Smooth muscle cell (in vitro differentiated cells): ENCODE measurements at regions not wholly inside any gene's neighbourhood (a gene's known extent, or its start where the extent isn't known, plus 50 kb on each side); places are given as distances from the start of the nearest gene placed in this dataset.
"Not testable (repeated sequence)": the region's sequence is repeated elsewhere in the genome, so short reads cannot be mapped to it uniquely, and the experiment has no call there.

ENCODE experiments used
- DNase-seq: peaks from one replicate; lab custom pipeline; 2025; ENCODE audit not compliant: unreplicated experiment; lab: John Stamatoyannopoulos, UW
- H2AFZ ChIP-seq: fragments of 200-600 bp; sonication (generic); 2 replicates; pipeline ENCODE4 v1.6.0; 2016; ENCODE audit warnings: antibody characterized with exemption, low read depth, mild to moderate bottlenecking
- H3F3A ChIP-seq: fragments of 200-600 bp; sonication (generic); 2 replicates; pipeline ENCODE4 v1.6.0; 2017; ENCODE audit warnings: antibody characterized with exemption, low read depth
- H3K27ac ChIP-seq: fragments of 200-600 bp; sonication (generic); 2 replicates; pipeline ENCODE4 v1.5.1; 2016; ENCODE audit warnings: low read depth, mild to moderate bottlenecking
- H3K27me3 ChIP-seq: fragments of 200-600 bp; sonication (generic); 2 replicates; pipeline ENCODE4 v1.6.1; 2016; ENCODE audit warnings: low read depth, mild to moderate bottlenecking
- H3K36me3 ChIP-seq: fragments of 200-600 bp; sonication (generic); 2 replicates; pipeline ENCODE4 v1.5.1; 2016; ENCODE audit warnings: low read depth
- H3K4me1 ChIP-seq: fragments of 200-600 bp; sonication (generic); 2 replicates; pipeline ENCODE4 v1.5.1; 2016; ENCODE audit warnings: low read depth
- H3K4me2 ChIP-seq: fragments of 200-600 bp; sonication (generic); 2 replicates; pipeline ENCODE4 v1.6.0; 2016; ENCODE audit warnings: mild to moderate bottlenecking
- H3K4me3 ChIP-seq: fragments of 200-600 bp; sonication (generic); 2 replicates; pipeline ENCODE4 v1.5.1; 2016; ENCODE audit warnings: mild to moderate bottlenecking
- H3K79me2 ChIP-seq: fragments of 200-600 bp; sonication (generic); 2 replicates; pipeline ENCODE4 v1.6.0; 2016; ENCODE audit warnings: low read depth, mild to moderate bottlenecking
- H3K9ac ChIP-seq: fragments of 200-600 bp; sonication (generic); 2 replicates; pipeline ENCODE4 v1.6.0; 2016; ENCODE audit warnings: low read depth
- H3K9me3 ChIP-seq: fragments of 200-600 bp; sonication (generic); replicated peaks from 2 replicates; pipeline ENCODE4 v1.5.1; 2016; ENCODE audit warnings: low read depth
- H4K20me1 ChIP-seq: fragments of 200-600 bp; sonication (generic); 2 replicates; pipeline ENCODE4 v1.6.0; 2016; ENCODE audit warnings: low read depth
- WGBS: methylation state at CpG from one replicate; pipeline ENCODE4 v1.1.7; 2016; ENCODE audit warnings: low lambda C conversion rate; 5-methylcytosine and 5-hydroxymethylcytosine counted together
- TF ChIP-seq, protein P1 (sequence below): fragments of 200-600 bp; sonication (generic); IDR thresholded peaks from 2 replicates; pipeline ENCODE4 v1.5.1; 2017; ENCODE audit warnings: borderline replicate concordance, mild to moderate bottlenecking, antibody characterized with exemption; ENCODE audit not compliant: insufficient read depth, poor library complexity, severe bottlenecking

- TF ChIP-seq, protein P1, sequence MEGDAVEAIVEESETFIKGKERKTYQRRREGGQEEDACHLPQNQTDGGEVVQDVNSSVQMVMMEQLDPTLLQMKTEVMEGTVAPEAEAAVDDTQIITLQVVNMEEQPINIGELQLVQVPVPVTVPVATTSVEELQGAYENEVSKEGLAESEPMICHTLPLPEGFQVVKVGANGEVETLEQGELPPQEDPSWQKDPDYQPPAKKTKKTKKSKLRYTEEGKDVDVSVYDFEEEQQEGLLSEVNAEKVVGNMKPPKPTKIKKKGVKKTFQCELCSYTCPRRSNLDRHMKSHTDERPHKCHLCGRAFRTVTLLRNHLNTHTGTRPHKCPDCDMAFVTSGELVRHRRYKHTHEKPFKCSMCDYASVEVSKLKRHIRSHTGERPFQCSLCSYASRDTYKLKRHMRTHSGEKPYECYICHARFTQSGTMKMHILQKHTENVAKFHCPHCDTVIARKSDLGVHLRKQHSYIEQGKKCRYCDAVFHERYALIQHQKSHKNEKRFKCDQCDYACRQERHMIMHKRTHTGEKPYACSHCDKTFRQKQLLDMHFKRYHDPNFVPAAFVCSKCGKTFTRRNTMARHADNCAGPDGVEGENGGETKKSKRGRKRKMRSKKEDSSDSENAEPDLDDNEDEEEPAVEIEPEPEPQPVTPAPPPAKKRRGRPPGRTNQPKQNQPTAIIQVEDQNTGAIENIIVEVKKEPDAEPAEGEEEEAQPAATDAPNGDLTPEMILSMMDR: no peak
- WGBS: 91% methylated on average over 2 of the region's 2 CpGs
- no peaks in the 10 kb centered on the region for H4K20me1 ChIP-seq
- no peaks in the 10 kb centered on the region for H3K4me1 ChIP-seq
- no peaks in the 10 kb centered on the region for H3F3A ChIP-seq
- no peak overlapping the region for H3K4me2 ChIP-seq
- no peak for DNase-seq
- no peak overlapping the region for H2AFZ ChIP-seq
- no peaks in the 10 kb centered on the region for H3K27me3 ChIP-seq
- H3K27ac ChIP-seq: no peak overlapping the region
- no peaks in the 10 kb centered on the region for H3K36me3 ChIP-seq
- no peaks in the 10 kb centered on the region for H3K9me3 ChIP-seq
- H3K79me2 ChIP-seq: no peaks in the 10 kb centered on the region
- no peak overlapping the region for H3K9ac ChIP-seq
- no peak overlapping the region for H3K4me3 ChIP-seq
Observed at GRCh38 chr4:148914734-148915133, 472.5 kb upstream of the NR3C2 start.

DNA sequence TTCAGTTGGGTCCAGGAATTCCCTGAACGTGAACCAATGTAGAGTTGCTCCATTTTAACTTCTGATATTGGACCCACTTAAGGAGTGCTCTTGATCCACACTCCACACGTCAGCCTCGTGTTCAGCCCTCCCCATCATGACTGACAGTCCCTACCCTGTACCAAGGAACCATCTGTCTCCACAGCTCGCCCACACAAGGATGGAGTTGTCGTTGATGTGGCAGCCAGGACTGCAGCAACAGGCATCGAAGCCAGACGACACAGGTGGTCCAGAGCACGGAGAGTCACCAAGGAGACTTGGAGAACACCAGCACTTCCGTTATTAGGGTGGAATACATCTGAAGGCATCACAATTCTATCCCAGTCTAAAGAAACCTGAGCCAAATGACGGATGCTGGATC is 472.1 kb upstream of the NR3C2 start:
- no peak overlapping the region for H3K4me2 ChIP-seq
- 88% methylated on average over 10 of the region's 10 CpGs for WGBS
- no peak overlapping the region for H3K9ac ChIP-seq

DNA sequence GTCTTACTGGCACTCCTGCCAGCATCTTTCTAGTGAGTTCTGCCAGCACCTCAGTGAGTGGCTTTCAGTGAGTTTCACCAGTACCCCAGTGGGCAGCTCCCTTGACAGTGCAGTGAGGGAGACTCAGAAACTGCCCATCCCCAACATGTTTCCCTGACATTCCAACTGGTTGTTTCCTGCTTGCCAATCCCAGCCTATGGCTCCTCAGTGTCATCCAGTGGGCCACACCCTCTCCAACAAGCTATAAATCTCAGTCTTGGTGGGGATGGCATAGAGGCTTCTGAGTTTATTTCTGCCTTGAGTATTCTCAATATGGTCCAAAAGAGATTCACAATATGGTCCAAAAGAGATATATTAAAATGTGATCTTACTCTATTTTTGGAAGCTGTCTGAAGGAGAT is 461.2 kb upstream of the NR3C2 start:
- Histone ChIP-seq H3K27ac (no peak overlapping the region), H3F3A (no peaks in the 10 kb centered on the region), H3K79me2 (no peaks in the 10 kb centered on the region), H4K20me1 (no peaks in the 10 kb centered on the region), H3K4me1 (no peaks in the 10 kb centered on the region), H3K9ac (no peak overlapping the region), H3K4me3 (no peak overlapping the region), H3K27me3 (no peaks in the 10 kb centered on the region), H3K36me3 (no peaks in the 10 kb centered on the region), H3K9me3 (no peaks in the 10 kb centered on the region), H2AFZ (no peak overlapping the region), H3K4me2 (no peak overlapping the region)
- TF ChIP-seq, protein P1: no peak
- no peak for DNase-seq

More for the DNA sequence above, 472.1 kb upstream of the NR3C2 start:
- no peak overlapping the region for H2AFZ ChIP-seq
- DNase-seq: no peak
- no peaks in the 10 kb centered on the region for H3K9me3 ChIP-seq
- no peaks in the 10 kb centered on the region for H3K36me3 ChIP-seq
- no peaks in the 10 kb centered on the region for H3K79me2 ChIP-seq
- H3K4me3 ChIP-seq: no peak overlapping the region
- H3F3A ChIP-seq: no peaks in the 10 kb centered on the region
- H3K27me3 ChIP-seq: no peaks in the 10 kb centered on the region
- no peaks in the 10 kb centered on the region for H3K4me1 ChIP-seq
- TF ChIP-seq, protein P1: no peak
- no peak overlapping the region for H3K27ac ChIP-seq
- H4K20me1 ChIP-seq: no peaks in the 10 kb centered on the region

GRCh38 chr4:148901075-148901705 is 459.0 kb upstream of the NR3C2 start:
- Histone ChIP-seq H3K4me1 (no peaks in the 10 kb centered on the region), H3K9me3 (no peaks in the 10 kb centered on the region), H3K36me3 (no peaks in the 10 kb centered on the region), H3K4me2 (no peak overlapping the region), H2AFZ (no peak overlapping the region), H3K9ac (no peak overlapping the region), H3K27ac (no peak overlapping the region), H3F3A (no peaks in the 10 kb centered on the region), H3K27me3 (no peaks in the 10 kb centered on the region), H3K79me2 (no peaks in the 10 kb centered on the region), H3K4me3 (no peak overlapping the region), H4K20me1 (no peaks in the 10 kb centered on the region)
- TF ChIP-seq, protein P1: no peak
- WGBS: 53% methylated on average over 3 of the region's 3 CpGs
- DNase-seq: no peak

DNA sequence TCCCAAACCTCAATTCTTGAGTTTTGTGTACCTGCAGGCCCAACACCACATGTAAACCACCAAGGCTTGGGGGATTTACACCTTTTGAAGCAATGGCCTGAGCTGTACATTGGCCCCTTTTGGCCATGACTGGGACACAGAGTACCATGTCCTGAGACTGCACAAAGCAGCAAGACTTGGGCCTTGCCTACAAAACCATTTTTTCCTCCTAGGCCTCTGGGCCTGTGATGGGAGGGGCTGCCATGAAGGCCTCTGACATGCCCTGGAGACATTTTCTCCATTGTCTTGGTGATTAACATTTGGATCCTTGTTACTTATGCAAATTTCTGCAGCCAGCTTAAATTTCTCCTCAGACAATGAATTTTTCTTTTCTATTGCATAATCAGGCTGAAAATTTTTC is 455.9 kb upstream of the NR3C2 start:
- H3K4me1 ChIP-seq: not testable (repeated sequence)

More for the DNA sequence above, 455.9 kb upstream of the NR3C2 start:
- H3K27me3 ChIP-seq, H3K36me3 ChIP-seq, H3K9ac ChIP-seq, H3K4me3 ChIP-seq, H3K9me3 ChIP-seq, DNase-seq, H3K27ac ChIP-seq, H3K79me2 ChIP-seq, H3K4me2 ChIP-seq, H3F3A ChIP-seq, H4K20me1 ChIP-seq, H2AFZ ChIP-seq: not testable (repeated sequence)
